Gastrocnemius medialis (tissue), 4 donors: ENCODE measurements at regions not wholly inside any gene's neighbourhood (a gene's known extent, or its start where the extent isn't known, plus 50 kb on each side); places are given as distances from the start of the nearest gene placed in this dataset.

Experiments
- CTCF ChIP-seq, 5 experiments: fragments of 450-650 bp in 3 of 5; fragments of 200-600 bp in 2 of 5; sonication (generic) in 2 of 5; IDR thresholded peaks in 4 of 5; conservative IDR thresholded peaks in 1 of 5; 1 replicate in 4 of 5; 2 replicates in 1 of 5; pipeline ENCODE4 v1.5.1; 2016 to 2019; ENCODE audit warnings: antibody characterized with exemption in 5 of 5, mild to moderate bottlenecking in 3 of 5, moderate library complexity in 3 of 5
- POLR2A ChIP-seq, 2 donors: fragments of 450-650 bp; IDR thresholded peaks; one replicate each; pipeline ENCODE4 v1.6.1; 2017; ENCODE audit warnings: antibody characterized with exemption in 2 of 2, mild to moderate bottlenecking in 2 of 2, moderate library complexity in 2 of 2

- TF ChIP-seq CTCF (IDR thresholded peaks at IDR 0.05 in 4 of 5, conservative IDR thresholded peaks at IDR 0.05 in 1 of 5): no peak
- no peak for TF ChIP-seq POLR2A (IDR thresholded peaks at IDR 0.05)
Observed at GRCh38 chr2:149899390-149899789, 311.8 kb upstream of the MMADHC start.
